GM13977 (cell line): ENCODE measurements at regions not wholly inside any gene's neighbourhood (a gene's known extent, or its start where the extent isn't known, plus 50 kb on each side); places are given as distances from the start of the nearest gene placed in this dataset.

Experiments
- DNase-seq: peaks from one replicate; pipeline ENCODE4 v3.0.0; 2012; ENCODE audit warnings: low spot score
- CTCF ChIP-seq: IDR thresholded peaks from 2 replicates; pipeline ENCODE4 v1.5.1; 2012; ENCODE audit warnings: mild to moderate bottlenecking, control low read depth; ENCODE audit not compliant: insufficient read depth; ENCODE audit errors: extremely low read depth, missing control alignments
- in situ Hi-C: fragments of 300-500 bp; cut with MboI; formaldehyde crosslinking; loops from one replicate; pipeline ENCODE4 v1.12.0; 2022; ENCODE audit warnings: low sequenced_read_pairs, low pct_unique_long_range_greater_than_20kb, mixed read lengths, inconsistent platforms; ENCODE audit not compliant: unreplicated experiment

GRCh38 chrX:9318213-9318612 is 146.6 kb upstream of the TBL1X start:
- no peak for DNase-seq
- TF ChIP-seq CTCF = no peak
- in situ Hi-C loops = no loop called here

- in situ Hi-C loops = no loop called here
- no peak for TF ChIP-seq CTCF
- no peak for DNase-seq
Observed at GRCh38 chrX:9318766-9319165, 146.1 kb upstream of the TBL1X start.

GRCh38 chrX:9320940-9321339 is 143.9 kb upstream of the TBL1X start:
- in situ Hi-C loops = no loop called here
- no peak for DNase-seq
- TF ChIP-seq CTCF = no peak

DNA sequence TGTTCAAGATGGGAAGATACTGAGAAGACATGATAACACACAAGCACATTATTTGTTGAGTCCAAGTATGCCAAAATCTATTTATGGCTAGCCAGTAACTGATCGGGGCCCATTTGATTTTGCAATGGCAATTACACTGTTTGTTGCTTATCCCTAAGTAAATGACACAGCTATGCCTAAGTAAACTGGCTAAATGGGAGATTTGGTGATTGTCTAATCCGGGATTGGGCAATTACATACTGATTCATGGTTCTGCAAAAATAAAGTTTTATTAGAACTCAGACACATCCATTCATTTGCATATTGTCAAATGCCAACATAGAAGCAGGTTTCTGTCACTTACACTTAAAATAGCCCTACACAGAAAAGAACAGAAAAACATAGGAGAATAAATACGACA is 140.2 kb upstream of the TBL1X start:
- in situ Hi-C loops = no loop called here
- DNase-seq = no peak

DNA sequence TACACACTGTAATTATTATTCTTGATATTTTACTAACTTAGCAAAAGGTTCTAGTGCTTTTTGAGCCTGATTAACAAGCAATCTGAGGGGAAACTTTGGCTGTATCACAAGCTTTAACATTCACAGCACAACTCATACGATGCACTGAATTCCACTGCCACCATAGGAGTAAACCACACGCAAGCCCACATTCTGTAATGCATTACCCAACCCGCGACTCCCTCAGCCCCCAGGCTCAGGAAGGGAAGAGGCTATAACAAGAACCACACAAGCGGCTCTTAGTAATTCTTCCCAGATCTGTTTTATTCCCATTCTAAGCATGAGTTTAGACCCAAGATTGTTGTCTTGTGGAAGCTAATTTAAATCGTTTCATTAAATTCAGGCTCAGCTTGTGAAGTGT is 138.5 kb upstream of the TBL1X start:
- no peak for DNase-seq
- TF ChIP-seq CTCF = no peak
- in situ Hi-C loops = no loop called here

More for the DNA sequence above, 140.2 kb upstream of the TBL1X start:
- TF ChIP-seq CTCF = no peak

DNA sequence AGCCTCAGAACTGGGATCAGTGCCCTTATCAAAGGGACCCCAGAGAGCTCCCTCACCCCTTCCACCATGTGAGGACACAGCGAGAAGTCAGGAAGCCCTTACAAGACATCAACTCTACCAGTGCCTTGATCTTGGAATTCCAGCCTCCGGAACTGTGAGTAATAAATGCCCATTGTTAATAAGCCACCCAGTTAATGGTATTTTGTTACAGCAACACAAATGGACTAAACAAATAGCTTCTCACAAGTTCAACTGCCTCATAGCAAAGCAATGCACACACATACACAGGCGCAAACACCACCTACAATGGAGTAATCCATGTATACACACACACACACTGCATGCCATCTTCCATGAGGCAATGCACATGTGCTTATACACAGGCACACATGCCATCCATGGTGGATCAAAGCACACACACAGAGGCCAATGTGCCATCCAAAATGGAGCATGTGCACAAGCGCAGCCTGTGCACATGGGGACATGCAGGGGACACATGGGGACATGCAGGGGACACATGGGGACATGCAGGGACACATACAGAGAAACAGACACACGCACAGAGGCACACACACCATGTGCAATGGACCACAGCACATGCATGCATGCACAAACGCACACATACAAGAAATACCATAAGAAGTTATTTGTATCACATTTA is 137.6 kb upstream of the TBL1X start:
- DNase-seq = no peak
- TF ChIP-seq CTCF = no peak
- in situ Hi-C loops = no loop called here
